ENCODE measurements at regions not wholly inside any gene's neighbourhood (a gene's known extent, or its start where the extent isn't known, plus 50 kb on each side); places are given as distances from the start of the nearest gene placed in this dataset.

DNA sequence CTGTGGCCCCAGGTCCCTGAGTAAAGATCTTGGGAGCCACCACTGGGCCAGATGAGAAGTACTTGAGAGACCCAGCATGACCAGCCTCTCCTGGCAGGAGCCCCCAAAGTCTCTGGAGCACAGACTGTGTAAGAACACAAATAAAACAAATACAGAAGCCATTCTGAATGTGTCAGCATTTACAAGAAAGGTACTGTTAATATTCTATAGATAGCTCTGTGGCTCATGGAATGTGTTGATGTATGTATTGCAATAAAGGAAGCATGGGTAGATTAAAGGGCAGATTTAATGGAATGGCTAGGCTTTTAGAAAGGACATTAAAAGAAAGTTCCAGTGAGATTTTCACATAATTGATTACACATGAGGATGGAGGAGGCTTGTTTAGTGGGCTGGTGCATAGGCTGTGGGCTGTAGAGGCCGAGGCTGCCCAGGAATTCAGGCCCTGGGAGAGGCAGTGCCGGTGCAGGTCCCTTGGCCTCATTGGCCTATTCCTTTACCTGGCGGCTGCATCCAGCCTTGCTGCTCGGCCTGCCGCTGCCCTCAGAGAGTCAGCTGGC, 127.7 kb upstream of the DLX2 start:
- no peak for DNase-seq
- TF ChIP-seq GATA1 (IDR thresholded peaks at IDR 0.05; ENCODE audit: low read depth, low read length): no peak
- TF ChIP-seq POLR2A (IDR thresholded peaks at IDR 0.05; ENCODE audit: low read length): no peak

DNA sequence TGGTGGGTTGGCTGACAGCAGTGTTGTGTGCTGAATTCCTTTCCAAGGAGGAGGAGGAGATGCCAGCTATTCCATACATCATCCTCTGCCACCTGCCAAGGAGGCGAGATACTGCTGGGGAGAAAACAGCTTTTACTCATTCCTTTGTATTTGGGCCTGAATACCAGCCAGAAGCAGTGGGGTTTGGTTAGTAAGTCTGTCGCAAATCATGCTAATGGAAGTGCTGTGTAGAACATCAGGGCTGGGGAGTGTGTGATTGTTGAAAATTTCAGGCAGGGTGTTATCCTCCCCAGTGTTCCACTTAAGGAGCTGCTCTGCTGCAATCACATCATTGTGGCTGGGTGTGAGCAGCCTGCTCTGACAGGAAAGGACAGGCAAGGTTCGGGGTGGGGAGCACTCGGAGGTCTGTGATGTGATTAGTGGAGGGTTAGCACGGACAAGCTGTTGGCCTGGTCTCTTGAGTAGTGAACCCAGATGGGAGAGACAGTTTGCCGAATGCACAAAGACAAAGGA, 128.2 kb upstream of the DLX2 start:
- DNase-seq: no peak
- TF ChIP-seq GATA1 (IDR thresholded peaks at IDR 0.05; ENCODE audit: low read depth, low read length) (no peak), POLR2A (IDR thresholded peaks at IDR 0.05; ENCODE audit: low read length) (no peak)

DNA sequence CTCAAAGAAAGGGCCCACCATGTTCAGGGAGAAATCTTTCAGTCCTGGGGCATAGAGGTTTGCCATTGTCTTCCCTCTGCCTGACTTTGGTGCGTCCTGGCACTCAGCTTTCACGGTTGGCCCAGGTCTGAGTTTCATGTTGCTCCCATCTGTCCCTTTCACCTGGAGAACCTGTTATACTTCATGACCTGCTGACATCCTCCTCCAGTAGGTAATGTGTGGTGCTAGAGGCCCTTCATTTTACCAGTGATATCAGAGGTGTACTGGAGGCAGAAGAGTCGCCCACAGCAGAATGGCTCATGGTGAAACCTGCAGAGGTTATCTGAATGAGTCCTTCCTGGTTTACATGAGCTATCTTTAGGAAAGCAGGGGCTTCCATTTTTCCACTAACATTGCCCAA, 128.8 kb upstream of the DLX2 start:
- TF ChIP-seq GATA1 (IDR thresholded peaks at IDR 0.05; ENCODE audit: low read depth, low read length) (no peak), POLR2A (IDR thresholded peaks at IDR 0.05; ENCODE audit: low read length) (no peak)
- DNase-seq: no peak

DNA sequence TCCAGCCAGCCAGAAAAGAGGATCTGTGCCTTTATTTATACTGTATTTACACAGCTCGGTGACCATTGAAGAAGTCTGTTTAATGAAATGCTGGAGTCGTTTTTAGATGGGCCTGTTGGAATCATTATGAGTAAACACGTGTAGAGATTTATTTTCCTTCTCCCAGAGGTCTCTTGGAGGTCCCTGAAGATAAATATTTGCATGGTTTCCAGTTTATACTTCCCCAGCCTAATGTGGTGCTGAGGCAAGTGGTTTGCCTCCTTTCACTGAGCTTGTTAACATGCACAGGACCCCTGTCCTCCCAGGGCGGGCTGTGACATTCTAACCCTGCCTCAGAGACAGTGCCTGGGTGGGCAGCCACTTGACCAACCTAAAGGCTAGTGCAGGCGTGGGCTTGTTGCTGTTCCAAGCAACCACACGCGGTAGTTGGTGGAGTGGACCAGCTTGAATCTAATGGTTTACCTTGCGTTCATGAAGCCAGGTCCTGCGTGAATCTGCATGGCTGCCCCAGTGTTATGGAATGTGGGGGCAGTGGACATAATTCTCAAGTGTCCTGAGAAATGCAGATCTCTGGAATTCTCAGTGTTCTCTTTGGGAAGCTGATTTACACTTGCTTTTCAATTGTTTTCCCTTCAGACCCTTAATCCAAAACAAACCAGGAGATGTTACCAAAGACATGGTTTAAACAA, 130.2 kb upstream of the DLX2 start:
- TF ChIP-seq POLR2A (IDR thresholded peaks at IDR 0.05; ENCODE audit: low read length) (no peak), GATA1 (IDR thresholded peaks at IDR 0.05; ENCODE audit: low read depth, low read length) (no peak)
- DNase-seq: no peak

DNA sequence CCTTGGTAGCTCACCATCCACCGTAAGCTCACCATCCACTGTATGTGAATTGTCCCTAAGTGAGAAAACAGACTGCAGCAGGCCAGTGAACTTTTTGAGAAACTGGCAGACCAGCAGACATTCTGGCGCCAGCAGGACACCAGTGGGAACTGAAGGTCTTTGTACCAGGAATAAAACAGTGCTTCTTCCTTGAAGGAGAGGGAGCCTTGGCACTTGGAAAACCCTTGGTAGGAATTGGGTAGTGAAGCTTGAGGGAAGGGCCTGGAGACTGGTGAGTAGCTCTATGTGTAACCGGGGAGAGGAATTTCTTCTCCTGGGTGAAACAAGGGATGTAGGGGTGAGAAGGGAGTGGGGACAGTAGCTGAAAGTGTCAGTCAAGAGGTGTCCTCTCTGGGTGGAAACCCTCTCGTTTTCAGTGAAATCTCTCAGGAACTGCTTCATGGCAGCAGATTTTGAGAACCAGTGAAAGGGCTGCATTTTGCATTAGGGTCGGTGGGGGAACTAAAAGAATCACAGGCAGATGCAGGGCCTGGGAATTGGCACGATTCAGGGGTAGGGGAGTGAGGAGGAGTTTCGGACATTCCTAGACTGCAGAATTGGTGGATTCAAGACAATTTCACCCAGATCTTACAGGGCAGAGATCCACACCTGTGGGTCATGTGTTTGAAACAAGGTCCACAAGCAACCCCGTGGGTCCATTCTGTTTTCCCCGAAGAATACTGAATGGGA, 131.5 kb upstream of the DLX2 start:
- no peak for DNase-seq
- TF ChIP-seq GATA1 (IDR thresholded peaks at IDR 0.05; ENCODE audit: low read depth, low read length) (no peak), POLR2A (IDR thresholded peaks at IDR 0.05; ENCODE audit: low read length) (no peak)

DNA sequence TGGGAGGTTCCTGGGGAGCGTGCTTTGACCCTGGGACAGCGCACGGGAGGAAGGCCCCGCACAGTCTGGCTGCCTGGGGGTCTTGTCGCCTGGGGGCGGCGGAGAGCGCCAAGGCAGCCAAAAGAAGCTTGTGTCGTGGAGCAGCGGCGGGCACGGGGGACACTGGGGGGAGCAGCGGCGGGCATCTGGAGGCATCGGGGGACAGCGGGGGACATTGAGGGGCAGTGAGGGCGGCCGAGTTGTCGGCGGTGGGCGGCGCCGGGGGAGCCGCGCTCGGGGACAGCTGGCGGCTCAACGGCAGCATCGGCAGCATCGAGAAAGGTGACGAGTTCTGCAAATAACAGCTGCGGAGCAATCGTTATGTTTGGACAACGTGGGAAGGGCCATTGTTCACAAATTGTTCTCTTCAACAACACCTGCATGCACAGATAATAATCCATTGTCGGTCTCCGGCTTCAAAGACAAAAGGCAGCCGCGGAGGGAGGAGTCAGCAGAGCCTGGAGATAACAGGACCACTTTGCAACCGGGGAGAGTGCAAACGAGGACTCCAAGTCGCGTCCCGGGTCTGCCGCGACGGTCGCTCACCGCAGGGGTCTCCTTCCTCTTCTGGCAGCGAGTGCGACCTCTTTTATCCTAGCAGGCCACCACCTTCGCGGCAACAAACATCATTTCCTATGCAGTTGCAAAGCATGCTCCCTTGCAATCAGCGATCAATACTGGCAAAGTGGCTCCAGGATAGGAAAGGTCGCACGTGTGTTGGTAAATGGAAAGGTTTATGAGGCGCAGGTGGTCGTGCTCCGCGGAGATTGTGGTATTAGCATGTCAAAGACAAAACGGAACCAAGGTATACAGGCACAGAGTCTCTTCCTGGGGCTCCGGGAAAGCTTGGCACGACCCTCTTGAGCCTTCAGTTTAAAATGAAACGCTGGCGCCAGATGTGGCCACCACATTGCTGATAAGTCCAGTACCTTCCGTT, 132.3 kb upstream of the DLX2 start:
- DNase-seq: peak in 1 of 2 experiments; percentile 17
- no peak for TF ChIP-seq POLR2A (IDR thresholded peaks at IDR 0.05; ENCODE audit: low read length)
- TF ChIP-seq GATA1 (IDR thresholded peaks at IDR 0.05; ENCODE audit: low read depth, low read length): no peak

DNA sequence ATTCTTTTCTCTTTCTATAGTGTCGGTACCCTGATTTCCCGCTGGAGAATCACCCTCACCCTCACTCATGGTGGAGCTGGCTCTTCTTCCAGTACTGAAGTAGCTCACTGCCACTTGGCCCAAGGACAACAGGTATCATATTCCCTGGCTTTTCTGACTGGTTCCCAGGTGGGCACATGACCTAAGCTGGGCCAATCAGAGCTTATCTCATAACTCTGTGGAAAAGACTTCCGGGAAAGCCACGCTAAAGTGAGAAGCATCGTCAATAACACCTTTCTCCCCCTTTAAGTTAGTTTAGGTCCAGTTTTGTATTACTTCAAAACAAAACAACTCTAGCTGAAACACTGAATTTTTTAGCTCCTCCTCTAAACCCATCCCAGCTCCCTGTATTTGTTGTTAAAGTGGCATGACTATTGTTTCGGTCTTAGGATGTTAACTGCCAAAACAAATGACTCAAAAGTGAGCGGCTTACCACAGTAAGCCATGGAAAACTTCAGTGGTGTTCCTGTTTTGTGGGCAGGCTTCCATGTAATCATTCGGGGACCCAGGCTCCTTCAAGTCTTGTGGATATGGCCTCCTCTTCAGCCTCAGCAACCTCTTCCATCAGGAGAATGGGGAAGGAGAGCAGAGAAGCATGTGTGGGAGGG, 137.4 kb upstream of the DLX2 start:
- TF ChIP-seq GATA1 (IDR thresholded peaks at IDR 0.05; ENCODE audit: low read depth, low read length) (no peak), POLR2A (IDR thresholded peaks at IDR 0.05; ENCODE audit: low read length) (no peak)
- DNase-seq: no peak

DNA sequence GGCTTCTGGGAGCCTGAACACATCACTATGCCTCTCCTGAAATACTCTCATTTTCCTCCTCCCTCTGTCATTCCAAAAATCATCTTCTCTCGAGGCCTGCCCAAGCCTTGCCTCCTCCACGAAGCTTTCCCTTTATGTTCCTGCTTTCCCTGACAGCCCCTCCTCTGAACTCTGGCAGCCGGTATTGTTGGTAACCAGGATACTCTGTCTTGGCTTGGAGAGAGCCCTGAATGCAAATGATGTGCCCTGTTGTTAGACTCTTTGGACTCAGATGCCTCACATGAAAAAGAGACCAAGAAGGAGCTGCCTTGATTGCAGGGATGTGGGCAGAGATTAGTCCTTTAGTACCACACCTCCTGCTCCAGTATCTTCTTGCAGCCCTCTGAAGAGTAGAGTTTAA, 138.5 kb upstream of the DLX2 start:
- TF ChIP-seq POLR2A (IDR thresholded peaks at IDR 0.05; ENCODE audit: low read length) (no peak), GATA1 (IDR thresholded peaks at IDR 0.05; ENCODE audit: low read depth, low read length) (no peak)
- no peak for DNase-seq

DNA sequence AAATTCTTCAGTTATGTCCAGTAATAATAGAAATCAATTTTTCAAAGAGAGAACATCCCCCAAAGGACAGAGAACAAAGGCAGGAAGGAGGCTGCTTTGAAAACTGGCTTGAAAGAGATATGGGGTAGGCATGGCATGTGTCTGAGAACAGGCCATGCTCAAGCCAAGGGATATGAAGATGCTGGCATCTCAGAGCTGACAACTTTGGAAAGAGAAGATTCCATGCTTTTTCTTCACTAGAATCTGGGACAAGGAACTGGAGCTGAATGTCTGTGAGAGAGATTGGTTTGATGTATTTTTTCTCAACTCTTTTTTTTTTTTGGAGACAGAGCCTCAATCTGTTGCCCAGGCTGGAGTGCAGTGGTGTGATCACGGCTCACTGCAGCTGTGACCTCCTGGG, 139.8 kb upstream of the DLX2 start:
- TF ChIP-seq POLR2A (IDR thresholded peaks at IDR 0.05; ENCODE audit: low read length) (no peak), GATA1 (IDR thresholded peaks at IDR 0.05; ENCODE audit: low read depth, low read length) (no peak)
- no peak for DNase-seq

DNA sequence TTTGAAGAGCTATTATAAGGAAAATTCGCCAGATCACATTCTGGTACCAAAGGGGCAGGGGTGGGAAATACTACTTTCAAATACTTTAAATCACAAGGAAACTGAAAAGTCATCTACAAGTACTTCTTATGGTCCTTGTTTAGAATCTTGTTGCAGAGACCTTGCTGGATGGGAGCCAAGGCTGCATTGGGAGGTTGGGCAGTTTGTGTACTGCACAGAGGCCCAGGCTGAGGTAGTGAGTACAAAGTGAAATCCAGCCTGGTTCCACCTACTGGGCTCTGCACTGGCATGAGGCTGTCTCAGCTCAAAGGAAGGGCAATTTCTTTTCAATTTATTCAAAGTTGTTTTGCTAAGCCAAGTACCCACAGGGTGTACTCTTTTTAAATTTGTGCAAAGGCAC, 140.3 kb upstream of the DLX2 start:
- no peak for DNase-seq
- TF ChIP-seq GATA1 (IDR thresholded peaks at IDR 0.05; ENCODE audit: low read depth, low read length) (no peak), POLR2A (IDR thresholded peaks at IDR 0.05; ENCODE audit: low read length) (no peak)

DNA sequence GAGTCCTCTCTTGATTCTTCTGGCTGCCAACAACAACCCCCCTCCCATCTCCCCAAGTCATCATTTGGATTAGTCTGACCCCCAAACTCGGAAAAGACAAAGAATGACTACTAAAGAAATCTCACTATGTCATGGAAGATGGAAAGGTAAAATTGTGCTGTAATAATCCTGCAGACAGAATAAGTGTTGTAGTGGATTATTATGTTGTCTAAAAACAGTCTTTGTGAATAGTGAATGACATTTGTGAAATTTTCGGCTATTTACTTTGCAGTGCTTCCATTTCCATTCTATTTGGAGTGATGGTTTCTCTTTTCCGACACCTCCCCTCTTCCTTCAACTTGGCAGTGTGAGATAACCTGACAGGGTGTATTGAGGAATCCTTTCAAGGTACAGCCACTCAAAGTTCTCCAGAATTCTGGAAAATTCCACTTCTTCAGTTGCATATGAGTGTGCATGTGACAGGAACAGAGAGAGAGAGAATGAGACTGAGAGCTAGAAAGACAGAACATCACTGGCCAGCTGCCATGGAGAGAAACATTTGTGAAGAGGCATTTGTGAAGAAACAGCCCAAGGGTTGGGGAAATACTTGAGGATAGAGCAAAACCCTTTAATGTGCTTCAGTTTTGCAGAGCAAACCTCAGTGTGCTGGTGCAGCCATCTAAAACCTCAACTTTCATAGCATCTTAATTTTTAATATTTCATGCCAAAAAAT, 141.9 kb upstream of the DLX2 start:
- TF ChIP-seq POLR2A (IDR thresholded peaks at IDR 0.05; ENCODE audit: low read length): no peak
- TF ChIP-seq GATA1 (IDR thresholded peaks at IDR 0.05; ENCODE audit: low read depth, low read length): no peak
- no peak for DNase-seq

DNA sequence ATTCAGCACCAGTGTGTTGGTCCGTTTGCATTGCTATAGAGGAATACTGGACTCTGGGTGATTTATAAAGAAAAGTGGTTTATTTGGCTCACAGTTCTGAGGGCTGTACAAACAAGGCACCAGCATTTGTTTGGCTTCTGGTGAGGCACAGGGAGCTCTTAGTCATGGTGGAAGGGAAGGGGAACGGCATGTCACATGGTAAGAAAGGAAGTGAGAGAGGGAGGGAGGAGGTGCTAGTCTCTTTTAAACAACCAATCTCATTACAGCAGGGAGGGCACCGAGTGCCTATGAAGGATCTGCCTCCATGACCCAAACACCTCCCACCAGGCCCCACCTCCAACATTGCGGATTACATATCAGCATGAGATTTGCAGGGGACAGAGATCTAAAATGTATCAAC, 143.9 kb upstream of the DLX2 start:
- TF ChIP-seq GATA1 (IDR thresholded peaks at IDR 0.05; ENCODE audit: low read depth, low read length) (no peak), POLR2A (IDR thresholded peaks at IDR 0.05; ENCODE audit: low read length) (no peak)

More for the DNA sequence above, 143.9 kb upstream of the DLX2 start:
- no peak for DNase-seq
